Peyer's patch (tissue), 4 donors: ENCODE measurements at regions not wholly inside any gene's neighbourhood (a gene's known extent, or its start where the extent isn't known, plus 50 kb on each side); places are given as distances from the start of the nearest gene placed in this dataset.

Experiments
- CTCF ChIP-seq, 6 experiments: fragments of 450-650 bp in 4 of 6; fragments of 200-600 bp in 2 of 6; sonication (generic) in 1 of 6; IDR thresholded peaks; one replicate each; pipeline ENCODE4 v1.5.1; 2017 to 2019; ENCODE audit warnings: antibody characterized with exemption in 6 of 6, mild to moderate bottlenecking in 3 of 6, moderate library complexity in 1 of 6
- POLR2A ChIP-seq, 2 donors: fragments of 450-650 bp; IDR thresholded peaks; one replicate each; pipeline ENCODE4 v1.5.1; 2017; ENCODE audit warnings: antibody characterized with exemption in 2 of 2, mild to moderate bottlenecking in 2 of 2, moderate library complexity in 2 of 2

DNA sequence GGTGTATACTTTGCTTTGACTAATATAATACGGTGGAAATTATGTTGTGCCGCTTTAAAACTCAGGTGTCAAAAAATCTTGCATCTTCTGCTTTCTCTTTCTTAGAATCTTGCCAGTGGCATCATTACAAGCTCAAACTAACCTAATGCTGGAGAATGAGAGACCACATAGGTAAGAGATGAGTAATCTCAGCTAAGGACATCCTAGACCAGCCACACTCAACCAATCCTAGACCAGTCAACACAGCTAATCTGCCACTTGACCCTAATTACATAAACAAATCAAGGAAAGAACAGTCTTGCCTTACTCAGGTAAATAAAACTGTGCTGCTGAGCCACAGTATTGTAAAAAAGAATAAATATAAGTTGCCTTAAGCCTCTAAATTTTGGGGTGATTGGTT, 1323.9 kb upstream of the SPRY2 start:
- TF ChIP-seq CTCF (IDR thresholded peaks at IDR 0.05) (no peak), POLR2A (IDR thresholded peaks at IDR 0.05) (no peak)
